SK-N-SH (cell line): ENCODE measurements at regions not wholly inside any gene's neighbourhood (a gene's known extent, or its start where the extent isn't known, plus 50 kb on each side); places are given as distances from the start of the nearest gene placed in this dataset.

Source experiments
- FOXJ3 ChIP-seq: sonication (generic); formaldehyde crosslinking; IDR thresholded peaks from 2 replicates; pipeline ENCODE4 v1.5.1; 2020; ENCODE audit warnings: mild to moderate bottlenecking, missing genetic modification reagents
- JUND ChIP-seq: IDR thresholded peaks from 2 replicates; pipeline ENCODE4 v1.4.0; 2012
- MEF2A ChIP-seq: IDR thresholded peaks from 2 replicates; pipeline ENCODE4 v1.4.0; 2012; ENCODE audit warnings: low read depth, borderline replicate concordance
- RAD21 ChIP-seq: IDR thresholded peaks from 2 replicates; pipeline ENCODE4 v1.6.1; 2012; ENCODE audit warnings: mild to moderate bottlenecking, low read length
- RCOR1 ChIP-seq: fragments of 150-350 bp; IDR thresholded peaks from 2 replicates; pipeline ENCODE4 v1.6.1; 2017; ENCODE audit warnings: antibody characterized with exemption, low read length
- RXRA ChIP-seq: IDR thresholded peaks from 2 replicates; pipeline ENCODE4 v1.4.0; 2012; ENCODE audit warnings: low read depth, mild to moderate bottlenecking, borderline replicate concordance
- SIN3A ChIP-seq: IDR thresholded peaks from 2 replicates; pipeline ENCODE4 v1.6.1; 2012; ENCODE audit warnings: low read depth, mild to moderate bottlenecking, low read length, moderate library complexity, borderline replicate concordance
- TAF1 ChIP-seq: IDR thresholded peaks from 2 replicates; pipeline ENCODE4 v1.6.1; 2012; ENCODE audit warnings: low read depth, mild to moderate bottlenecking, low read length, moderate library complexity, borderline replicate concordance
- YY1 ChIP-seq: IDR thresholded peaks from 2 replicates; pipeline ENCODE4 v1.4.0; 2012; ENCODE audit warnings: low read depth, mild to moderate bottlenecking
- TF ChIP-seq, protein P1 (sequence below): fragments of 200-600 bp; sonication (generic); IDR thresholded peaks from 2 replicates; pipeline ENCODE4 v1.6.1; 2017; ENCODE audit warnings: antibody characterized with exemption, mild to moderate bottlenecking, moderate library complexity
- TF ChIP-seq, protein P2 (sequence below): IDR thresholded peaks from 2 replicates; pipeline ENCODE4 v1.4.0; 2012; ENCODE audit warnings: low read depth, borderline replicate concordance
- TF ChIP-seq, protein P3 (sequence below): IDR thresholded peaks from 2 replicates; pipeline ENCODE4; 2012

DNA sequence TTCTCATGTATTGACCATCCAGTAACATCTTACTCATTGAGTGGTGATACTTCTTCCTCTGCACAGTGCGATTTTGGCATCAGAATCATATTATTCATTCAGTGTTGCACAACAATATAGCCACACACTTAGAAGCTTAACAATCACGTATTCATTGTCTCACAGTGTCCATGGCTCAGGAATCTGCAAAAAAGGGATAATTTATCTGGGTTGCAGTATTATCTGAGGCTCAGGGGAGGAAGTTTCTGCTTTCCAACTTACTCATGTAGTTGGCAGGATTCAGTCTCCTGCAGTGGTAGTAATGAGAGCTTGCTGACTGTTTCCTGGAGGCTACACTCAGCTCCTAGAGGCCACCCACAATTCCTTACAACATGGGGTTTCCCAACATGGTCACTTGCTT lies 803.6 kb downstream of the SORCS1 start:
- TF ChIP-seq, protein P1, sequence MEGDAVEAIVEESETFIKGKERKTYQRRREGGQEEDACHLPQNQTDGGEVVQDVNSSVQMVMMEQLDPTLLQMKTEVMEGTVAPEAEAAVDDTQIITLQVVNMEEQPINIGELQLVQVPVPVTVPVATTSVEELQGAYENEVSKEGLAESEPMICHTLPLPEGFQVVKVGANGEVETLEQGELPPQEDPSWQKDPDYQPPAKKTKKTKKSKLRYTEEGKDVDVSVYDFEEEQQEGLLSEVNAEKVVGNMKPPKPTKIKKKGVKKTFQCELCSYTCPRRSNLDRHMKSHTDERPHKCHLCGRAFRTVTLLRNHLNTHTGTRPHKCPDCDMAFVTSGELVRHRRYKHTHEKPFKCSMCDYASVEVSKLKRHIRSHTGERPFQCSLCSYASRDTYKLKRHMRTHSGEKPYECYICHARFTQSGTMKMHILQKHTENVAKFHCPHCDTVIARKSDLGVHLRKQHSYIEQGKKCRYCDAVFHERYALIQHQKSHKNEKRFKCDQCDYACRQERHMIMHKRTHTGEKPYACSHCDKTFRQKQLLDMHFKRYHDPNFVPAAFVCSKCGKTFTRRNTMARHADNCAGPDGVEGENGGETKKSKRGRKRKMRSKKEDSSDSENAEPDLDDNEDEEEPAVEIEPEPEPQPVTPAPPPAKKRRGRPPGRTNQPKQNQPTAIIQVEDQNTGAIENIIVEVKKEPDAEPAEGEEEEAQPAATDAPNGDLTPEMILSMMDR, result no peak
- TF ChIP-seq RAD21 (no peak), YY1 (no peak), RXRA (no peak), RCOR1 (no peak), SIN3A (no peak), FOXJ3 (CRISPR knock-in tag) (no peak), MEF2A (no peak), TAF1 (no peak), JUND (no peak)
- TF ChIP-seq, protein P2, sequence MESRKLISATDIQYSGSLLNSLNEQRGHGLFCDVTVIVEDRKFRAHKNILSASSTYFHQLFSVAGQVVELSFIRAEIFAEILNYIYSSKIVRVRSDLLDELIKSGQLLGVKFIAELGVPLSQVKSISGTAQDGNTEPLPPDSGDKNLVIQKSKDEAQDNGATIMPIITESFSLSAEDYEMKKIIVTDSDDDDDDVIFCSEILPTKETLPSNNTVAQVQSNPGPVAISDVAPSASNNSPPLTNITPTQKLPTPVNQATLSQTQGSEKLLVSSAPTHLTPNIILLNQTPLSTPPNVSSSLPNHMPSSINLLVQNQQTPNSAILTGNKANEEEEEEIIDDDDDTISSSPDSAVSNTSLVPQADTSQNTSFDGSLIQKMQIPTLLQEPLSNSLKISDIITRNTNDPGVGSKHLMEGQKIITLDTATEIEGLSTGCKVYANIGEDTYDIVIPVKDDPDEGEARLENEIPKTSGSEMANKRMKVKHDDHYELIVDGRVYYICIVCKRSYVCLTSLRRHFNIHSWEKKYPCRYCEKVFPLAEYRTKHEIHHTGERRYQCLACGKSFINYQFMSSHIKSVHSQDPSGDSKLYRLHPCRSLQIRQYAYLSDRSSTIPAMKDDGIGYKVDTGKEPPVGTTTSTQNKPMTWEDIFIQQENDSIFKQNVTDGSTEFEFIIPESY, result no peak
- TF ChIP-seq, protein P3, sequence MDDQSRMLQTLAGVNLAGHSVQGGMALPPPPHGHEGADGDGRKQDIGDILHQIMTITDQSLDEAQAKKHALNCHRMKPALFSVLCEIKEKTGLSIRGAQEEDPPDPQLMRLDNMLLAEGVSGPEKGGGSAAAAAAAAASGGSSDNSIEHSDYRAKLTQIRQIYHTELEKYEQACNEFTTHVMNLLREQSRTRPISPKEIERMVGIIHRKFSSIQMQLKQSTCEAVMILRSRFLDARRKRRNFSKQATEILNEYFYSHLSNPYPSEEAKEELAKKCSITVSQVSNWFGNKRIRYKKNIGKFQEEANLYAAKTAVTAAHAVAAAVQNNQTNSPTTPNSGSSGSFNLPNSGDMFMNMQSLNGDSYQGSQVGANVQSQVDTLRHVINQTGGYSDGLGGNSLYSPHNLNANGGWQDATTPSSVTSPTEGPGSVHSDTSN, result no peak
